ENCODE measurements at regions not wholly inside any gene's neighbourhood (a gene's known extent, or its start where the extent isn't known, plus 50 kb on each side); places are given as distances from the start of the nearest gene placed in this dataset.

DNA sequence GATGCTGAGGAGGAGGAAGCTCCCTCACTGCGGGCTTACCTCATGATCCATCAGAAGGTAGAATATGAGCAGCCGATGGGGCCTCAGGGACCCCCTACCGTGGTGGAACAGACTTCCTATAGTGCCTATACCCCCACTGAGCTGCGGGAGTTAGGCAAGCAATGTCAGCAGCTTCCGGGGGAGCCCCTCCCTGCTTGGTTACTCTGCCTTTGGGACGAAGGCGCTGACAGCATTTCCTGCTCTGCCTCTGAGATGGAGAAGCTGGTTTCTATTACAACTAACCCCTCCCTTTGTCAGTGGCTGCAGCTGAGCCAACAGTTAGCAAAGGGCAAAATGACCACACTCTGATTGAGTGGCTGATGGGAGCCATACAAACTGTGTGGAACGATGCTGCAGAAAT lies 430.7 kb downstream of the IDS start:
- TF ChIP-seq, protein P1, sequence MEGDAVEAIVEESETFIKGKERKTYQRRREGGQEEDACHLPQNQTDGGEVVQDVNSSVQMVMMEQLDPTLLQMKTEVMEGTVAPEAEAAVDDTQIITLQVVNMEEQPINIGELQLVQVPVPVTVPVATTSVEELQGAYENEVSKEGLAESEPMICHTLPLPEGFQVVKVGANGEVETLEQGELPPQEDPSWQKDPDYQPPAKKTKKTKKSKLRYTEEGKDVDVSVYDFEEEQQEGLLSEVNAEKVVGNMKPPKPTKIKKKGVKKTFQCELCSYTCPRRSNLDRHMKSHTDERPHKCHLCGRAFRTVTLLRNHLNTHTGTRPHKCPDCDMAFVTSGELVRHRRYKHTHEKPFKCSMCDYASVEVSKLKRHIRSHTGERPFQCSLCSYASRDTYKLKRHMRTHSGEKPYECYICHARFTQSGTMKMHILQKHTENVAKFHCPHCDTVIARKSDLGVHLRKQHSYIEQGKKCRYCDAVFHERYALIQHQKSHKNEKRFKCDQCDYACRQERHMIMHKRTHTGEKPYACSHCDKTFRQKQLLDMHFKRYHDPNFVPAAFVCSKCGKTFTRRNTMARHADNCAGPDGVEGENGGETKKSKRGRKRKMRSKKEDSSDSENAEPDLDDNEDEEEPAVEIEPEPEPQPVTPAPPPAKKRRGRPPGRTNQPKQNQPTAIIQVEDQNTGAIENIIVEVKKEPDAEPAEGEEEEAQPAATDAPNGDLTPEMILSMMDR (IDR thresholded peaks at IDR 0.05): no peak
- no peak for TF ChIP-seq POLR2A (IDR thresholded peaks at IDR 0.05)
